GM18870 (cell line): ENCODE measurements at regions not wholly inside any gene's neighbourhood (a gene's known extent, or its start where the extent isn't known, plus 50 kb on each side); places are given as distances from the start of the nearest gene placed in this dataset.

Experiments used
- ATAC-seq: cut with Tn5 transposase; IDR thresholded peaks from one replicate; pipeline ENCODE4 v1.9.1; 2021; ENCODE audit warnings: moderate library complexity; ENCODE audit not compliant: unreplicated experiment

GRCh38 chr18:59848002-59848401 lies 51.8 kb upstream of the PMAIP1 start:
- no peak for ATAC-seq

- peak; percentile 28 for ATAC-seq
Measured at GRCh38 chr18:59847491-59847846, 52.3 kb upstream of the PMAIP1 start.

GRCh38 chr18:59846814-59847490 lies 52.8 kb upstream of the PMAIP1 start:
- peak; percentile 94 for ATAC-seq

DNA sequence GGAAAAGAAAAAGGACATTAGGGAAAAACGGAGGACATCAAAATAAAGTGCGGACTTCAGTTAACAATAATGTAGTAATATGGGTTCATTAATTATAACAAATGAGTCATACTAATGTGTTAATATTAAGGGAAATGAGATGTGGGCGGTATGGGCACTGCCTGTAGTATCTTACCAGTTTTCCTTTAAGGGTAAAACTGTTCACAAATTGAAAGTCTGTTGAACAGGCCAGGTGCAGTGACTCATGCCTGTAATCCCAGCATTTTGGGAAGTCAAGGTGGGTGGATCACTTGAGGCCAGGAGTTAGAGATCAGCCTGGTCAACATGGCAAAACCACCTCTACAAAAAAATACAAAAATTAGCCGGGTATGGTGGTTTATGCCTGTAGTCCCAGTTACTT lies 56.8 kb upstream of the PMAIP1 start:
- no peak for ATAC-seq

- no peak for ATAC-seq
Measured at GRCh38 chr18:59839931-59840685, 59.7 kb upstream of the PMAIP1 start.

- no peak for ATAC-seq
Measured at GRCh38 chr18:59839246-59839645, 60.5 kb upstream of the PMAIP1 start.

DNA sequence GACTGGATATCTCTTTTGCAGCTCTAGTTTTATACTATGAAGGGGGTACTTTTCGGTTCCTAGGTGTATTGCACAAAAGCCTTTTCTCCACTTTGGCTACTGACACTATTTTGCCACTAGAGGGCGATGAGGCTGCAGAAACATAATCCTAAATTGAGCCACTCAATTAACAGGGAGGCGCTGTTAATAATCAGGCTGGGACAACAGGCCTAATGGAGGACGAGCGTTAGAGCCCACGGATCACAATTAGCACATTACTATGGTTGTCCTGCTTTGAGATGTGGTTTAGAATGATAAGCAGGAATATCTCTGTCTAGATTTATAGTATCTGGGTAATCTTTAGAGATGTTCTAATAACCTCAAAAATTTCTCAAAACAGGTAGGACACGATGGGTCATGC lies 62.2 kb upstream of the PMAIP1 start:
- peak; percentile 54 for ATAC-seq

GRCh38 chr18:59835605-59836379 lies 64.0 kb upstream of the PMAIP1 start:
- no peak for ATAC-seq

DNA sequence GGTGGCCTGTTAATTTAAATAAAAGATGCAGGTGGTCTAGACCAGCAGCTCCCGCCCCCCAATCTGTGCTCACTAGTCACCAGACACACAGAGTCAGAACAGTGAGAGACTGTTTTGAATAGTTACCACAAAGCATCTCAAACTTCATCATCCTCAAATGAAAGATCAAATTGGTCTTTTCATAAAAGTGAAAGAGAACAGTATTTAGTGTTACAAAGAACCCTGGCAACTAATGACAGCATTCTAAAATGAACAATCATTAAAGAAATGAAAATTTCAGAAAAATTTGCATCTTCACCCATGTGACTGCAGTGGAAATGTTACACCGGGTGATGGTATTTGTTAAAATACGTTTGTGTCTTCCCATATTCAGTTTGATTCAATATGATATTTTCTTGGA lies 65.5 kb upstream of the PMAIP1 start:
- ATAC-seq: peak; percentile 38

DNA sequence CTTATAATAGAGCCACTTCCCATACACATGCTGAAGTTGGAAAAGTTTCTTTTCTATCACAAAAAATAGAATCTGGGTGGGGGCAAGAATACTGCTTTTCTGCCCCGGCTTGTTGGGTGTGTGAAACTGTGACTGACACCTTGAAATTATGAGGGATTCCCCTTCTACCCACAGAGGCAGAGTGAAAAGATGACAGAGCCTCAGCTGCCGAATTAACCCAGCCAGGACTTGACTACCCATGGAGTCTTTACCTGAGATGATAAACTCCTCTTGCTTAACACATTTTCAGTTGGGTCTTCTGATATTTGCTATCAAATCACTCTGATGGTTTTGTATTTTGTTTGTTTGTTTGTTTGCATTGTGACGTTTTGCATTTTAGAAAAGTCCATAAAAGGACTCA lies 66.0 kb upstream of the PMAIP1 start:
- peak; percentile 73 for ATAC-seq

DNA sequence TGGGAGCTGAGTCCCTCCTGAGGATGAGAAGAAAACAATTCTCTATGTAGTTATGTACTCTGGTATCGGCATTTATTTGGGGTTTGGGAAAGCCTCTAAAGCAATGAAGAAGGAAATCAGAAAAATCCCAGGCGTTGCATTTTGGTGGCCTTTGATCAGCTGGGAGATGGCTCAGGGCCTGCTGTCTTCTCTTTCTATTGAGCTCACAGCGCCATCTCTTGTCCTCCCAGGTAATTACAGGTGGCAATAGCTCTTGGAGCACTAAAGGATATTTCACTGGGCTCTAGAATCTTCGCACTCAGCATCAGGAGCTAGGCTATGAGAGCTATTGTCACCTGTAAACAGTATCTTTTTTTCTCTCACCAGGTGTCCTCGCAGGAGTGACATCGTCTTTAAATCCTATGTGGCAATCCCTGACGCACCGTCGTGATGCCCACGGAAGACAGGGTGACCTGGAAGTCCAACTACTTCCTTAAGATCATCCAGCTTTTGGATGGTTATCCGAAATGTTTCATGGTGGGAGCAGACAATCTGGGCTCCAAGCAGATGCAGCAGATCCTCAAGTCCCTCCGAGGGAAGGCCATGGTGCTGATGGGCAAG lies 76.1 kb upstream of the PMAIP1 start:
- peak; percentile 63 for ATAC-seq

GRCh38 chr18:59822612-59823550 lies 76.9 kb upstream of the PMAIP1 start:
- no peak for ATAC-seq

- ATAC-seq: no peak
Measured at GRCh38 chr18:59821983-59822382, 77.8 kb upstream of the PMAIP1 start.

DNA sequence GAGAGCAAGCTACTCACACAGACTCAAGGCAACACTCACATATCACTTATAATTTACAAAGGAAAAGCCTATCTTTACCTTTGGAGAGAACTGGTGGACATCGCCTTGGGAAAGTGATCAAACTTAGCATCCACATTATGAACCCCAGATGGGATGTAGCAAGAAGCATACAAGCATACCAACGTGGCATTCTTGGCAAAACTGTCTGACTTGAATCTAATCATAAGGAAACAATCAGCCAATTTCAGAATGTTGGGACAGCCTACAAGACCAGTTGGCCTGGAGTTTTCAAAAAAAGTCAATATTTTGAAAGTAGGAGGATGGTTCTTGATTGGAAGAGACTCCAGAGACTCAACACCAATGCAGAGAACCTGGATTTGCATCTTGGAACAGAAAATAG lies 79.1 kb upstream of the PMAIP1 start:
- no peak for ATAC-seq

DNA sequence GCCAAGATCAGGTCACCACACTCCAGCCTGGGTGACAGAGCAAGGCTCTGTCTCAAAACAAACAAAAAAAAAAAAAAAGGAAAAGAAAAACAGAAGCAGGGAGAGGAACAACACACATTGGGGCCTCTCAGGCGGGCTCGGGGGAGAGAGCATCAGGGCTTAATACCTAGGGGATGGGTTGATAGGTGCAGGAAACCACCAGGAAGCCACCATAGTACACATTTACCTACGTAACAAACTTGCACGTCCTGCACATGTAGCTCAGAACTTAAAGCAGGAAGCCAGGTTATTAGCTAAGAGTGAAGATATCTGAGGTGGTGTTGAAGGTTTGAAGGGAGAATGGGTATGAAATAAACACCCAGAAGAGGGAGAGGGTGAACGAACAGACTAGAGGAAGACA lies 81.0 kb upstream of the PMAIP1 start:
- no peak for ATAC-seq

GRCh38 chr18:59814891-59815290 lies 84.9 kb upstream of the PMAIP1 start:
- no peak for ATAC-seq

DNA sequence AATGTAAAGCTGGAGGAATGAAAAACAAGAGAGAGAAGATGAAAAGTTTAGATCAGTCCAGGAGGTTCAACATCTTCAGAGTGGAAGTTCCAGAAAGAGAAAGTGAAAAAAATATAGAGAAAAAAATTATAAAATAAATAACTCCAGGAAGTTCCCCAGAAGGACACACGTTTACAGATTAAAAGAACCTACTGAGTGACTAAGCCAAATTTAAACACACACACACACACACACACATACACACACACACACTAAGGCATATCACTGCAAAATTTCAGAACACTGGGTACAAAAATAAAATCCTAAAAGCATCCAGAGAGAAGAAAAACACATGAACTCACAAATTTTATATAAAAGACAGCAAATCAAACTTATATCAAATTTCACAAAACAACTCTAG lies 85.9 kb upstream of the PMAIP1 start:
- ATAC-seq: no peak

GRCh38 chr18:59810735-59811520 lies 88.9 kb upstream of the PMAIP1 start:
- ATAC-seq: no peak

DNA sequence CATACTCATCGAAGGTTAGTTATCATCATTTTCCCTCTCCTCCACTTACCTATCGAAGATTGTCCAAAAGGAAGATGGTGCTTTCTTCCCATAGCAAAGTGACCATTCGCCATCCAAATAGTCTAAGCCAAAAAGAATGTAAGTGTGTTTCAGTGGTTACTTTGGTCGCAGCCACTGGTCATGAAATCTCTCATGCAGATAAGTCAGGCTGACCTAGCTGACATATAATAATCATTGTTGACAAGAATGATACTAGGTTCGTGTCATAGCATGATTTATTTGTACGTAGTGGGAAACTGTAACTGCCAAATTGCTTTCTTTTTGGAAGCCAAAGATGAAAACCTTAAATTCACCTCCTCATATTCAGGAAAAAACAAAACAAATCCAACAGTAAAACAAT lies 89.6 kb upstream of the PMAIP1 start:
- no peak for ATAC-seq

GRCh38 chr18:59802031-59802430 lies 97.8 kb upstream of the PMAIP1 start:
- peak; percentile 89 for ATAC-seq
